GM18499 (cell line): ENCODE measurements at regions not wholly inside any gene's neighbourhood (a gene's known extent, or its start where the extent isn't known, plus 50 kb on each side); places are given as distances from the start of the nearest gene placed in this dataset.

ENCODE experiments used
- ATAC-seq: cut with Tn5 transposase; IDR thresholded peaks from one replicate; pipeline ENCODE4 v1.9.1; 2021; ENCODE audit warnings: moderate number of reproducible peaks; ENCODE audit not compliant: insufficient read depth, unreplicated experiment

GRCh38 chr18:55069497-55069896, 110.2 kb upstream of the CCDC68 start:
- peak; percentile 73 for ATAC-seq

GRCh38 chr18:55064760-55065159, 105.5 kb upstream of the CCDC68 start:
- ATAC-seq, result no peak

DNA sequence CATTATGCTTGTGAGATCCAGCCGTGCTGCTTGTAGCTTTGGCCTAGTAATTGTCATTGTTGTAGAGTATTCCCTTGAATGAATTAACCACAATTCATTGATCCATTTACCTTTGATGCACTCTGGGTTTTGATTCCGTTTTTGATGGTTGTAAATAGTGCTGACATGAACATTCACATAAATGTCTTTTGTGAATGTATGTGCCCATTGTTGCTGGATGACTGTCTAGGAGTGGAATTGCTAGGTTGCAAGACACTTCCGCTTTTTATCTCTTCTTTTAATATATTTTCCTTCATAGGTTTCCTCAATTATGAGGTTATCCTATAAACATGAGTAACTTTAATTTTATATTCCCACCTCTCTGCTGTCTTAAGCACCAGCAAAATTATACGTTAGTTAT, 104.8 kb upstream of the CCDC68 start:
- no peak for ATAC-seq

GRCh38 chr18:55054021-55054990, 95.0 kb upstream of the CCDC68 start:
- ATAC-seq, result no peak

- no peak for ATAC-seq
Measured at GRCh38 chr18:55048892-55049291, 89.6 kb upstream of the CCDC68 start.

DNA sequence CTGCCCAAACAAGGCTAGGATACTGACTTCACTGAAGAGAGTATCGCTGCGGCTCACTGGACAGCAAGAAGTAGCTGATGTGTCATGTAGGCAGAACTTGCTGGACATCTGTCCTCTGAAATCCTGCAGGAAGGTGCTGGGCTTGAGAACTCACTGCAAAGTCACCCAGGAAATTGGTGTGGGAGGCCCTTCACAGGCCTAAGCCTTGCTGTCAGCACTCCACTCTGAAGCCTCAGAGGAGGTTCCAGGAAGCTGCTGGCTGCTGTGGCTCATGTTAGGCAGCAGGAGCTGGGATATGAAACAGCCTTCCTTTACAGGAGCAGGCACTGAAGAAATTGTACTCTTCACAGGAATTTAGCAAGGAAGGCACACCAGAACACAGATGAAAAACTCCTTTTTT, 88.3 kb upstream of the CCDC68 start:
- ATAC-seq, result no peak

GRCh38 chr18:55041366-55041765, 82.1 kb upstream of the CCDC68 start:
- ATAC-seq, result no peak

- ATAC-seq, result no peak
Measured at GRCh38 chr18:55038162-55038561, 78.9 kb upstream of the CCDC68 start.

- ATAC-seq, result no peak
Measured at GRCh38 chr18:55034742-55035141, 75.5 kb upstream of the CCDC68 start.

GRCh38 chr18:55031979-55032378, 72.7 kb upstream of the CCDC68 start:
- no peak for ATAC-seq

- no peak for ATAC-seq
Measured at GRCh38 chr18:55031576-55031975, 72.3 kb upstream of the CCDC68 start.

GRCh38 chr18:55031164-55031563, 71.9 kb upstream of the CCDC68 start:
- ATAC-seq, result no peak

GRCh38 chr18:55024564-55024963, 65.3 kb upstream of the CCDC68 start:
- ATAC-seq, result no peak

- ATAC-seq, result no peak
Measured at GRCh38 chr18:55018602-55019001, 59.3 kb upstream of the CCDC68 start.

- ATAC-seq, result no peak
Measured at GRCh38 chr18:55014095-55014494, 54.8 kb upstream of the CCDC68 start.

DNA sequence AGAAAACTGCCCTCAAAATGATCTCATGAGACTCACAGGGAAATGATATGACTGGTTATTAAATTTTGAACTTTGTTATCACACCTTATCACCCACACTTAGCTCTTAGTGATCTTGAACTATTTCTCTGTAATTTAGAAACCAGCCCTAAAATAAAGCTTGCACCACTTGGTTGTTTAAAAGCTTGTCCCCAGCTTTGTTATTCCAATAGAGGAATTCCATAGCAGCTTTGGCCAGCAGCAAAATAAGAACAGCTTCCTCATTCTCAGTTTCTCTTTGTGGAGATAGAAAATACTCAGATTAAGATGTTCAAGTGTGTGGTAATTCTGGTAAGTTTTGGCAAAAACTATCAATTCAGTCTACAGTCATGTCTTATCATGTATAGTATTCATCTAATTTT, 54.4 kb upstream of the CCDC68 start:
- no peak for ATAC-seq

GRCh38 chr18:55013086-55013485, 53.8 kb upstream of the CCDC68 start:
- ATAC-seq, result no peak

DNA sequence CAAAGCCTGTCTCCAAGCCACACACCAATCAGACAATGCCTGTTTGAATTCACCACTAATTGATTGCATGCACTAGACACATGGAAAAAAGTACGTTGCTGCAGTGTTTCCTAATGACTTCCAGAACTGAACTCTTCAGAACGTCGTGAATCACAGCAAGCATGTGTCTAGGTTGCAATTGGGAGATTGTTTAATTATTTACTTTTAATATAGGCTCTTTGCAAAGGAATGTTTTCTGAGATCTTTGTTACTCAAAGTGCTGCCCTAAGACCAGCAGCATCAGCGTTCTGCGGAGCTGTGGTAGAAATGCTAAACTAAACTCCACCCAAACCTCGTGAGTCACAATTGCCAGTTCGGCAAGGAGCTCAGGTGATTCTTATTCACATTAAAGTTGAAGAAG, 52.7 kb upstream of the CCDC68 start:
- no peak for ATAC-seq
